Naive B cell (primary cell): ENCODE measurements at regions not wholly inside any gene's neighbourhood (a gene's known extent, or its start where the extent isn't known, plus 50 kb on each side); places are given as distances from the start of the nearest gene placed in this dataset.
A peak's percentile ranks its signal among the peaks of the same experiment; 100 is the strongest.

Source experiments
- ATAC-seq, 2 donors: fragments of 150-1000 bp; cut with Tn5 transposase; 2 replicates each; pipeline ENCODE4 v1.10.0; 2021; ENCODE audit warnings: low read depth in 2 of 2, mild to moderate bottlenecking in 2 of 2, moderate library complexity in 2 of 2
- DNase-seq: peaks from one replicate; pipeline ENCODE4 v3.0.0; 2022
- H3K27ac Mint-ChIP-seq, 6 donors: one replicate each; pipeline ENCODE4 v1.8.0; 2020 to 2022; ENCODE audit warnings: mild to moderate bottlenecking in 6 of 6, mixed read lengths in 6 of 6, moderate library complexity in 5 of 6, inconsistent platforms in 2 of 6
- H3K27me3 Mint-ChIP-seq, 3 donors: one replicate each; pipeline ENCODE4 v1.8.0; 2021 to 2022; ENCODE audit warnings: mixed read lengths in 3 of 3, mild to moderate bottlenecking in 1 of 3
- H3K36me3 Mint-ChIP-seq, 2 donors: one replicate each; pipeline ENCODE4 v1.8.0; 2020 to 2022; ENCODE audit warnings: mixed read lengths in 2 of 2, inconsistent platforms in 1 of 2, mild to moderate bottlenecking in 1 of 2
- H3K4me1 Mint-ChIP-seq, 3 donors: one replicate each; pipeline ENCODE4 v1.8.0; 2020 to 2022; ENCODE audit warnings: mixed read lengths in 3 of 3, inconsistent platforms in 1 of 3, mild to moderate bottlenecking in 1 of 3, moderate library complexity in 1 of 3
- H3K4me3 Mint-ChIP-seq, 8 donors: one replicate each; pipeline ENCODE4 v1.8.0; 2020 to 2022; ENCODE audit warnings: mild to moderate bottlenecking in 8 of 8, mixed read lengths in 8 of 8, moderate library complexity in 8 of 8, inconsistent platforms in 2 of 8
- H3K9me3 Mint-ChIP-seq, 7 donors: one replicate each; pipeline ENCODE4 v1.8.0; 2020 to 2022; ENCODE audit warnings: mixed read lengths in 7 of 7, mild to moderate bottlenecking in 5 of 7, inconsistent platforms in 2 of 7, moderate library complexity in 1 of 7

GRCh38 chr3:74489050-74489792 lies 125.2 kb downstream of the CNTN3 start:
- Mint-ChIP-seq H3K27me3 (no peaks in the 10 kb centered on the region), H3K9me3 (peaks cover 0 to 15% (median 1%) of the 10 kb centered on the region in 7 donors), H3K4me3 (no peak overlapping the region), H3K36me3 (no peaks in the 10 kb centered on the region), H3K4me1 (no peaks in the 10 kb centered on the region), H3K27ac (no peak overlapping the region)
- ATAC-seq, result no peak
- DNase-seq, result no peak

GRCh38 chr3:74479915-74480314 lies 134.5 kb downstream of the CNTN3 start:
- Mint-ChIP-seq H3K27me3 (no peaks in the 10 kb centered on the region), H3K36me3 (no peaks in the 10 kb centered on the region), H3K9me3 (peaks cover 0 to 8% (median 3%) of the 10 kb centered on the region in 7 donors), H3K27ac (no peak overlapping the region), H3K4me3 (no peak overlapping the region), H3K4me1 (no peaks in the 10 kb centered on the region)
- ATAC-seq (no peak), DNase-seq (no peak)

- no peak for DNase-seq
- Mint-ChIP-seq H3K4me3 (no peak overlapping the region), H3K9me3 (peaks cover 0 to 16% (median 8%) of the 10 kb centered on the region in 7 donors), H3K36me3 (no peaks in the 10 kb centered on the region), H3K27ac (no peak overlapping the region), H3K27me3 (peaks cover 0 to 4% (median 0%) of the 10 kb centered on the region in 3 donors), H3K4me1 (no peaks in the 10 kb centered on the region)
- ATAC-seq, result no peak
Observed at GRCh38 chr3:74470313-74470712, 144.1 kb downstream of the CNTN3 start.

GRCh38 chr3:74469713-74470112 lies 144.7 kb downstream of the CNTN3 start:
- H3K27me3 Mint-ChIP-seq, result peaks cover 0 to 4% (median 0%) of the 10 kb centered on the region in 3 donors
- no peaks in the 10 kb centered on the region for H3K36me3 Mint-ChIP-seq
- H3K4me1 Mint-ChIP-seq, result no peaks in the 10 kb centered on the region
- H3K9me3 Mint-ChIP-seq, result peaks cover 0 to 16% (median 6%) of the 10 kb centered on the region in 7 donors
- no peak overlapping the region for H3K4me3 Mint-ChIP-seq
- no peak for ATAC-seq
- DNase-seq, result no peak
- peak overlapping the region in 1 of 6 donors; percentile 21 for H3K27ac Mint-ChIP-seq

GRCh38 chr3:74469151-74469550 lies 145.3 kb downstream of the CNTN3 start:
- Mint-ChIP-seq H3K27me3 (peaks cover 0 to 4% (median 0%) of the 10 kb centered on the region in 3 donors), H3K9me3 (peaks cover 0 to 16% (median 4%) of the 10 kb centered on the region in 7 donors), H3K27ac (no peak overlapping the region), H3K4me3 (no peak overlapping the region), H3K36me3 (no peaks in the 10 kb centered on the region), H3K4me1 (no peaks in the 10 kb centered on the region)
- DNase-seq, result no peak
- ATAC-seq, result no peak

- ATAC-seq (no peak), DNase-seq (no peak)
- Mint-ChIP-seq H3K9me3 (peaks cover 0 to 11% (median 4%) of the 10 kb centered on the region in 7 donors), H3K36me3 (no peaks in the 10 kb centered on the region), H3K4me1 (no peaks in the 10 kb centered on the region), H3K27me3 (no peaks in the 10 kb centered on the region), H3K4me3 (no peak overlapping the region), H3K27ac (no peak overlapping the region)
Observed at GRCh38 chr3:74465715-74466410, 148.6 kb downstream of the CNTN3 start.

- Mint-ChIP-seq H3K27ac (no peak overlapping the region), H3K9me3 (peaks cover 1 to 20% (median 4%) of the 10 kb centered on the region in 7 donors), H3K4me1 (no peaks in the 10 kb centered on the region), H3K27me3 (no peaks in the 10 kb centered on the region), H3K4me3 (no peak overlapping the region), H3K36me3 (no peaks in the 10 kb centered on the region)
- no peak for ATAC-seq
- DNase-seq, result no peak
Observed at GRCh38 chr3:74463515-74463914, 150.9 kb downstream of the CNTN3 start.

- no peak for DNase-seq
- no peak overlapping the region for H3K27ac Mint-ChIP-seq
- H3K27me3 Mint-ChIP-seq, result no peaks in the 10 kb centered on the region
- no peak for ATAC-seq
- H3K4me3 Mint-ChIP-seq, result no peak overlapping the region
- H3K9me3 Mint-ChIP-seq, result peaks cover 0 to 19% (median 3%) of the 10 kb centered on the region in 7 donors
- no peaks in the 10 kb centered on the region for H3K36me3 Mint-ChIP-seq
- H3K4me1 Mint-ChIP-seq, result no peaks in the 10 kb centered on the region
Observed at GRCh38 chr3:74456166-74456565, 158.3 kb downstream of the CNTN3 start.

- no peaks in the 10 kb centered on the region for H3K36me3 Mint-ChIP-seq
- ATAC-seq (no peak), DNase-seq (no peak)
- no peak overlapping the region for H3K4me3 Mint-ChIP-seq
- H3K4me1 Mint-ChIP-seq, result no peaks in the 10 kb centered on the region
- H3K27me3 Mint-ChIP-seq, result no peaks in the 10 kb centered on the region
- H3K9me3 Mint-ChIP-seq, result peaks cover 0 to 18% (median 3%) of the 10 kb centered on the region in 7 donors
- H3K27ac Mint-ChIP-seq, result no peak overlapping the region
Observed at GRCh38 chr3:74447221-74447620, 167.2 kb downstream of the CNTN3 start.

GRCh38 chr3:74445541-74445940 lies 168.9 kb downstream of the CNTN3 start:
- Mint-ChIP-seq H3K27me3 (no peaks in the 10 kb centered on the region), H3K4me1 (no peaks in the 10 kb centered on the region)

GRCh38 chr3:74443102-74443501 lies 171.4 kb downstream of the CNTN3 start:
- ATAC-seq, result no peak
- Mint-ChIP-seq H3K36me3 (no peaks in the 10 kb centered on the region), H3K9me3 (peaks cover 0 to 18% (median 4%) of the 10 kb centered on the region in 7 donors), H3K4me3 (no peak overlapping the region), H3K27ac (no peak overlapping the region), H3K27me3 (no peaks in the 10 kb centered on the region), H3K4me1 (no peaks in the 10 kb centered on the region)
- DNase-seq, result no peak

More at GRCh38 chr3:74445541-74445940, 168.9 kb downstream of the CNTN3 start:
- H3K4me3 Mint-ChIP-seq, result no peak overlapping the region
- peaks cover 0 to 18% (median 3%) of the 10 kb centered on the region in 7 donors for H3K9me3 Mint-ChIP-seq
- no peak overlapping the region for H3K27ac Mint-ChIP-seq
- ATAC-seq (no peak), DNase-seq (no peak)
- H3K36me3 Mint-ChIP-seq, result no peaks in the 10 kb centered on the region

GRCh38 chr3:74442683-74443082 lies 171.8 kb downstream of the CNTN3 start:
- Mint-ChIP-seq H3K27me3 (no peaks in the 10 kb centered on the region), H3K4me3 (no peak overlapping the region), H3K36me3 (no peaks in the 10 kb centered on the region), H3K4me1 (no peaks in the 10 kb centered on the region), H3K9me3 (peaks cover 0 to 18% (median 4%) of the 10 kb centered on the region in 7 donors), H3K27ac (no peak overlapping the region)
- no peak for DNase-seq
- no peak for ATAC-seq

GRCh38 chr3:74442068-74442467 lies 172.4 kb downstream of the CNTN3 start:
- no peaks in the 10 kb centered on the region for H3K27me3 Mint-ChIP-seq
- no peaks in the 10 kb centered on the region for H3K4me1 Mint-ChIP-seq
- H3K27ac Mint-ChIP-seq, result no peak overlapping the region
- H3K9me3 Mint-ChIP-seq, result peaks cover 0 to 14% (median 2%) of the 10 kb centered on the region in 7 donors
- H3K4me3 Mint-ChIP-seq, result no peak overlapping the region
- no peaks in the 10 kb centered on the region for H3K36me3 Mint-ChIP-seq
- ATAC-seq, result no peak
- DNase-seq, result no peak

GRCh38 chr3:74436184-74436583 lies 178.3 kb downstream of the CNTN3 start:
- Mint-ChIP-seq H3K36me3 (no peaks in the 10 kb centered on the region), H3K9me3 (peaks cover 0 to 6% (median 3%) of the 10 kb centered on the region in 7 donors), H3K27me3 (no peaks in the 10 kb centered on the region), H3K27ac (no peak overlapping the region), H3K4me1 (no peaks in the 10 kb centered on the region), H3K4me3 (no peak overlapping the region)
- no peak for ATAC-seq
- DNase-seq, result no peak
